Panc1 (cell line): ENCODE measurements at regions not wholly inside any gene's neighbourhood (a gene's known extent, or its start where the extent isn't known, plus 50 kb on each side); places are given as distances from the start of the nearest gene placed in this dataset.

Experiments
- ATAC-seq: fragments of 200-7000 bp; cut with Tn5 transposase; 2 replicates; pipeline ENCODE4 v1.9.1; 2020; ENCODE audit warnings: mild to moderate bottlenecking, moderate library complexity
- BruUV-seq: library from RNA; stranded (reverse); fragments of 400-500 nt; replicated peaks from 2 replicates; lab custom pipeline; 2021; lab: Mats Ljungman, UMichigan
- CTCF ChIA-PET: fragments of 300-600 bp; sonication (Branson Sonifier 250); formaldehyde crosslinking; loops from one replicate; lab custom pipeline; 2022; ENCODE audit warnings: antibody characterized with exemption; lab: Charles Lee
- POLR2A ChIA-PET: fragments of 300-600 bp; sonication (Branson Sonifier 250); formaldehyde crosslinking; loops from one replicate; lab custom pipeline; 2022; ENCODE audit warnings: antibody characterized with exemption; lab: Charles Lee
- DNase-seq: peaks from one replicate; pipeline ENCODE4 v3.0.0-alpha.2; 2010; ENCODE audit warnings: low read depth, low spot score
- H3K27ac ChIP-seq: 2 replicates; pipeline ENCODE4 v1.5.1; 2011; ENCODE audit warnings: mild to moderate bottlenecking, low read length, inconsistent platforms
- H3K27me3 ChIP-seq: fragments of 200-500 bp; sonication (Bioruptor generic); 2 replicates; pipeline ENCODE4 v1.6.0; 2014; ENCODE audit warnings: low read length, inconsistent platforms; ENCODE audit not compliant: control insufficient read depth, insufficient read depth
- H3K36me3 ChIP-seq: fragments of 200-500 bp; sonication (Bioruptor generic); 2 replicates; pipeline ENCODE4 v1.5.1; 2014; ENCODE audit warnings: inconsistent platforms, mild to moderate bottlenecking, low read length, moderate library complexity; ENCODE audit not compliant: control insufficient read depth, insufficient read depth
- H3K4me1 ChIP-seq: 2 replicates; pipeline ENCODE4 v1.5.1; 2011; ENCODE audit warnings: inconsistent platforms, mild to moderate bottlenecking, low read length, moderate library complexity; ENCODE audit not compliant: control insufficient read depth, insufficient read depth
- H3K4me3 ChIP-seq, 2 experiments: 2 replicates each; pipeline ENCODE4 v1.5.1; 2011 to 2012; ENCODE audit warnings: low read depth in 2 of 2, low read length in 2 of 2, mild to moderate bottlenecking in 2 of 2, inconsistent platforms in 1 of 2, moderate library complexity in 1 of 2
- H3K9me3 ChIP-seq: fragments of 200-500 bp; sonication (Bioruptor generic); 2 replicates; pipeline ENCODE4 v1.5.1; 2014; ENCODE audit warnings: low read depth, mild to moderate bottlenecking, inconsistent platforms, low read length, moderate library complexity; ENCODE audit not compliant: control insufficient read depth, insufficient read depth
- POLR2AphosphoS5 ChIP-seq: IDR thresholded peaks from 2 replicates; pipeline ENCODE4 v1.6.1; 2012; ENCODE audit warnings: mild to moderate bottlenecking, low read depth, low read length, moderate library complexity
- SIN3A ChIP-seq: IDR thresholded peaks from 2 replicates; pipeline ENCODE4 v1.6.1; 2012; ENCODE audit warnings: low read depth, mild to moderate bottlenecking, low read length, moderate library complexity, borderline replicate concordance; ENCODE audit not compliant: insufficient read depth
- TCF7L2 ChIP-seq: IDR thresholded peaks from 2 replicates; pipeline ENCODE4 v1.6.1; 2011; ENCODE audit warnings: mild to moderate bottlenecking, low read depth, low read length, inconsistent platforms
- in situ Hi-C: cut with HindIII; loops from 2 replicates; pipeline ENCODE4 v1.10.0; 2016; ENCODE audit warnings: low sequenced_read_pairs, low pct_unique_long_range_greater_than_20kb
- intact Hi-C: fragments of 100-400 bp; cut with micrococcal nuclease; formaldehyde crosslinking; loops from one replicate; pipeline ENCODE4 v1.10.0; 2022; ENCODE audit not compliant: unreplicated experiment
- TF ChIP-seq, protein P1 (sequence below): fragments of 450-650 bp; IDR thresholded peaks from 2 replicates; pipeline ENCODE4 v1.5.1; 2017; ENCODE audit warnings: mild to moderate bottlenecking
- TF ChIP-seq, protein P2 (sequence below), 2 experiments: IDR thresholded peaks; 2 replicates each; pipeline ENCODE4 v1.6.1; 2011 to 2012; ENCODE audit warnings: low read depth in 2 of 2, control low read depth in 1 of 2, low read length in 1 of 2, mild to moderate bottlenecking in 1 of 2, moderate library complexity in 1 of 2; ENCODE audit not compliant: insufficient read depth in 1 of 2

DNA sequence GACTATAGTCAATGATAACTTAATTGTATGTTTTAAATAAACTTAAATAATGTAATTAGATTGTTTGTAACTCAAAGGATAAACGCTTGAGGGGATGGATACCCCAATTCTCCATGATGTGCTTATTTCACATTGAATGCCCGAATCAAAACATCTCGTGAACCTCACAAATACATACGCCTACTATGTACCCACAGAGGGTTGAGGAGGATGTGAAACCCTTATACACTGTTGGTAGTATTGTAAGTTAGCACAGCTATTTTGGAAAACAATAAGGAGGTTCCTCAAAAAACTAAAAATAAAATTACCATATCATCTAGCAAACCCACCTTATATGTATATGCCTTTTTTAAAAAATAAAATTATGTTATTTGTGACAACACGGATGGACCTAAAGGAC, 198.6 kb downstream of the MRPL39 start:
- CTCF ChIA-PET: no interaction called here

DNA sequence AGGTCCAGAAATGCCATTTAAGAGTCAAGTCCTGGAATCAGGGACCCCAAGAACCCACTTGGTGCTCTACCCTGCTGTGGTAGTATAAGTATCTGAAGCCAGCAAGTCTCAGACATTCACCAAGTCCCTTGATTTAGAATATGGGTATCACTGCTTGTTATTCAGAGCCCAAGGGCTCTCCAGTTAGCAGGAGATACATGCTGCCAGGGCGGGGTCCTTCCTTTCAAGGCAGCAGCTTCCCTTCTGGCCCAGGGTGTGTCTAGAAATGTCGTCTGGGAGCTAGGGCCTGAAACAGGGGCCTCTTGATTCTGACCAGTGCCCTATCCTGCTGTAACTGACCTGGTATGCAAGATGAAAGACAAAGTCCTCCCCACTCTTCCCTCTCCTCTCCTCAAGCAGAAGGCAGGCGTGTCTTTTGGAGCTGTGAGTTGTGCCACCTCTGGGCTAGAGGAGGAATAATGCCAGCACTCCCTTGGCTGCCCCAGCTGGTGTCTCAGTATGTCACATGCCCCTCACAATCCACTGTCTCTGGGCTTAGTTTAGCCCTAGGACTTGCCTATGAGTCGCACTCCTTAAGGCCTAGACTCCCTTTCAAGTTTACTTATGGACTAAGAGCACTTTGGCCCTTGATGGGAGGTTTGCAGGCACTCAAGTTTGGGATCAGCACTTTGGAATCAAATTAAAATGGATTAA, 200.2 kb downstream of the MRPL39 start:
- TF ChIP-seq POLR2AphosphoS5: no peak
- no peak for TF ChIP-seq TCF7L2
- TF ChIP-seq, protein P1, sequence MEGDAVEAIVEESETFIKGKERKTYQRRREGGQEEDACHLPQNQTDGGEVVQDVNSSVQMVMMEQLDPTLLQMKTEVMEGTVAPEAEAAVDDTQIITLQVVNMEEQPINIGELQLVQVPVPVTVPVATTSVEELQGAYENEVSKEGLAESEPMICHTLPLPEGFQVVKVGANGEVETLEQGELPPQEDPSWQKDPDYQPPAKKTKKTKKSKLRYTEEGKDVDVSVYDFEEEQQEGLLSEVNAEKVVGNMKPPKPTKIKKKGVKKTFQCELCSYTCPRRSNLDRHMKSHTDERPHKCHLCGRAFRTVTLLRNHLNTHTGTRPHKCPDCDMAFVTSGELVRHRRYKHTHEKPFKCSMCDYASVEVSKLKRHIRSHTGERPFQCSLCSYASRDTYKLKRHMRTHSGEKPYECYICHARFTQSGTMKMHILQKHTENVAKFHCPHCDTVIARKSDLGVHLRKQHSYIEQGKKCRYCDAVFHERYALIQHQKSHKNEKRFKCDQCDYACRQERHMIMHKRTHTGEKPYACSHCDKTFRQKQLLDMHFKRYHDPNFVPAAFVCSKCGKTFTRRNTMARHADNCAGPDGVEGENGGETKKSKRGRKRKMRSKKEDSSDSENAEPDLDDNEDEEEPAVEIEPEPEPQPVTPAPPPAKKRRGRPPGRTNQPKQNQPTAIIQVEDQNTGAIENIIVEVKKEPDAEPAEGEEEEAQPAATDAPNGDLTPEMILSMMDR: no peak
- TF ChIP-seq, protein P2, sequence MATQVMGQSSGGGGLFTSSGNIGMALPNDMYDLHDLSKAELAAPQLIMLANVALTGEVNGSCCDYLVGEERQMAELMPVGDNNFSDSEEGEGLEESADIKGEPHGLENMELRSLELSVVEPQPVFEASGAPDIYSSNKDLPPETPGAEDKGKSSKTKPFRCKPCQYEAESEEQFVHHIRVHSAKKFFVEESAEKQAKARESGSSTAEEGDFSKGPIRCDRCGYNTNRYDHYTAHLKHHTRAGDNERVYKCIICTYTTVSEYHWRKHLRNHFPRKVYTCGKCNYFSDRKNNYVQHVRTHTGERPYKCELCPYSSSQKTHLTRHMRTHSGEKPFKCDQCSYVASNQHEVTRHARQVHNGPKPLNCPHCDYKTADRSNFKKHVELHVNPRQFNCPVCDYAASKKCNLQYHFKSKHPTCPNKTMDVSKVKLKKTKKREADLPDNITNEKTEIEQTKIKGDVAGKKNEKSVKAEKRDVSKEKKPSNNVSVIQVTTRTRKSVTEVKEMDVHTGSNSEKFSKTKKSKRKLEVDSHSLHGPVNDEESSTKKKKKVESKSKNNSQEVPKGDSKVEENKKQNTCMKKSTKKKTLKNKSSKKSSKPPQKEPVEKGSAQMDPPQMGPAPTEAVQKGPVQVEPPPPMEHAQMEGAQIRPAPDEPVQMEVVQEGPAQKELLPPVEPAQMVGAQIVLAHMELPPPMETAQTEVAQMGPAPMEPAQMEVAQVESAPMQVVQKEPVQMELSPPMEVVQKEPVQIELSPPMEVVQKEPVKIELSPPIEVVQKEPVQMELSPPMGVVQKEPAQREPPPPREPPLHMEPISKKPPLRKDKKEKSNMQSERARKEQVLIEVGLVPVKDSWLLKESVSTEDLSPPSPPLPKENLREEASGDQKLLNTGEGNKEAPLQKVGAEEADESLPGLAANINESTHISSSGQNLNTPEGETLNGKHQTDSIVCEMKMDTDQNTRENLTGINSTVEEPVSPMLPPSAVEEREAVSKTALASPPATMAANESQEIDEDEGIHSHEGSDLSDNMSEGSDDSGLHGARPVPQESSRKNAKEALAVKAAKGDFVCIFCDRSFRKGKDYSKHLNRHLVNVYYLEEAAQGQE (IDR thresholded peaks at IDR 0.05; ENCODE audit: insufficient read depth in 1 of 2, low read depth in 2 of 2, low read length in 1 of 2): no peak
- no peak for TF ChIP-seq SIN3A
- CTCF ChIA-PET: no interaction called here
- no peaks in the 10 kb centered on the region for H3K9me3 ChIP-seq
- POLR2A ChIA-PET: no interaction called here
- intact Hi-C loops: no loop called here
- H3K36me3 ChIP-seq: no peaks in the 10 kb centered on the region
- H3K27me3 ChIP-seq: no peaks in the 10 kb centered on the region
- no peak overlapping the region for H3K27ac ChIP-seq
- DNase-seq (no peak), ATAC-seq (no peak)
- H3K4me1 ChIP-seq: no peaks in the 10 kb centered on the region
- in situ Hi-C loops: no loop called here
- no TSS peak for BruUV-seq
- H3K4me3 ChIP-seq: no peak overlapping the region

More for the DNA sequence above, 198.6 kb downstream of the MRPL39 start:
- TF ChIP-seq, protein P1: no peak
- TF ChIP-seq, protein P2 (IDR thresholded peaks at IDR 0.05; ENCODE audit: insufficient read depth in 1 of 2, low read depth in 2 of 2, low read length in 1 of 2): no peak
- TF ChIP-seq TCF7L2 (no peak), SIN3A (no peak), POLR2AphosphoS5 (no peak)
- no TSS peak for BruUV-seq
- Histone ChIP-seq H3K4me1 (no peaks in the 10 kb centered on the region), H3K9me3 (no peaks in the 10 kb centered on the region), H3K36me3 (no peaks in the 10 kb centered on the region), H3K27ac (no peak overlapping the region), H3K27me3 (no peaks in the 10 kb centered on the region), H3K4me3 (no peak overlapping the region)
- POLR2A ChIA-PET: no interaction called here
- ATAC-seq: no peak
- in situ Hi-C loops (no loop called here), intact Hi-C loops (no loop called here)
- DNase-seq: no peak
